ENCODE measurements at regions not wholly inside any gene's neighbourhood (a gene's known extent, or its start where the extent isn't known, plus 50 kb on each side); places are given as distances from the start of the nearest gene placed in this dataset.
"Not testable (repeated sequence)": the region's sequence is repeated elsewhere in the genome, so short reads cannot be mapped to it uniquely, and the experiment has no call there.

- CTCF ChIA-PET = no interaction called here
- Mint-ChIP-seq H3K27me3 (ENCODE audit: low read depth) (no peaks in the 10 kb centered on the region), H3K27ac (no peak overlapping the region), H3K36me3 (ENCODE audit: low read depth) (no peaks in the 10 kb centered on the region), H3K4me3 (no peak overlapping the region), H3K9me3 (ENCODE audit: insufficient read depth) (peaks cover 17% of the 10 kb centered on the region), H3K4me1 (ENCODE audit: low read depth) (no peaks in the 10 kb centered on the region)
- no peak for ATAC-seq
- no peak for DNase-seq
- POLR2A ChIA-PET = no interaction called here
These were observed 795.3 kb upstream of the ADGRB3 start for GRCh38 chr6:67839818-67840217.

- ATAC-seq = no peak
- H3K4me1 Mint-ChIP-seq (ENCODE audit: low read depth) = no peaks in the 10 kb centered on the region
- DNase-seq = no peak
- H3K27me3 Mint-ChIP-seq (ENCODE audit: low read depth) = no peaks in the 10 kb centered on the region
- no peak overlapping the region for H3K4me3 Mint-ChIP-seq
- peaks cover 25% of the 10 kb centered on the region for H3K9me3 Mint-ChIP-seq (ENCODE audit: insufficient read depth)
- H3K27ac Mint-ChIP-seq = no peak overlapping the region
- POLR2A ChIA-PET = no interaction called here
- CTCF ChIA-PET = no interaction called here
- H3K36me3 Mint-ChIP-seq (ENCODE audit: low read depth) = no peaks in the 10 kb centered on the region
These were observed 809.7 kb upstream of the ADGRB3 start for GRCh38 chr6:67825201-67825895.

- H3K4me3 Mint-ChIP-seq = no peak overlapping the region
- no peaks in the 10 kb centered on the region for H3K27me3 Mint-ChIP-seq (ENCODE audit: low read depth)
- H3K27ac Mint-ChIP-seq = no peak overlapping the region
- H3K9me3 Mint-ChIP-seq (ENCODE audit: insufficient read depth) = peaks cover 34% of the 10 kb centered on the region
- H3K36me3 Mint-ChIP-seq (ENCODE audit: low read depth) = no peaks in the 10 kb centered on the region
- no peaks in the 10 kb centered on the region for H3K4me1 Mint-ChIP-seq (ENCODE audit: low read depth)
- ChIA-PET POLR2A (no interaction called here), CTCF (no interaction called here)
- DNase-seq (no peak), ATAC-seq (no peak)
These were observed 816.8 kb upstream of the ADGRB3 start for GRCh38 chr6:67818322-67818721.

- Mint-ChIP-seq H3K27me3 (ENCODE audit: low read depth) (no peaks in the 10 kb centered on the region), H3K36me3 (ENCODE audit: low read depth) (no peaks in the 10 kb centered on the region), H3K4me3 (no peak overlapping the region), H3K4me1 (ENCODE audit: low read depth) (no peaks in the 10 kb centered on the region), H3K9me3 (ENCODE audit: insufficient read depth) (peaks cover 28% of the 10 kb centered on the region), H3K27ac (no peak overlapping the region)
- DNase-seq (no peak), ATAC-seq (no peak)
- POLR2A ChIA-PET = no interaction called here
- CTCF ChIA-PET = no interaction called here
These were observed 819.5 kb upstream of the ADGRB3 start for GRCh38 chr6:67815623-67816022.

- no peaks in the 10 kb centered on the region for H3K27me3 Mint-ChIP-seq (ENCODE audit: low read depth)
These were observed 820.8 kb upstream of the ADGRB3 start for GRCh38 chr6:67814262-67814661.

GRCh38 chr6:67812693-67813092 lies 822.4 kb upstream of the ADGRB3 start:
- POLR2A ChIA-PET = no interaction called here

More at GRCh38 chr6:67814262-67814661, 820.8 kb upstream of the ADGRB3 start:
- H3K4me3 Mint-ChIP-seq = no peak overlapping the region
- no peak overlapping the region for H3K27ac Mint-ChIP-seq
- no peaks in the 10 kb centered on the region for H3K4me1 Mint-ChIP-seq (ENCODE audit: low read depth)
- no peak for DNase-seq
- ATAC-seq = no peak
- POLR2A ChIA-PET = no interaction called here
- H3K9me3 Mint-ChIP-seq (ENCODE audit: insufficient read depth) = peaks cover 22% of the 10 kb centered on the region
- no peaks in the 10 kb centered on the region for H3K36me3 Mint-ChIP-seq (ENCODE audit: low read depth)
- CTCF ChIA-PET = no interaction called here

GRCh38 chr6:67812125-67812524 lies 823.0 kb upstream of the ADGRB3 start:
- Mint-ChIP-seq H3K36me3 (ENCODE audit: low read depth) (no peaks in the 10 kb centered on the region), H3K4me3 (no peak overlapping the region), H3K9me3 (ENCODE audit: insufficient read depth) (peaks cover 28% of the 10 kb centered on the region)

More at GRCh38 chr6:67812693-67813092, 822.4 kb upstream of the ADGRB3 start:
- CTCF ChIA-PET = no interaction called here
- Mint-ChIP-seq H3K4me1 (ENCODE audit: low read depth) (no peaks in the 10 kb centered on the region), H3K4me3 (no peak overlapping the region), H3K9me3 (ENCODE audit: insufficient read depth) (peaks cover 26% of the 10 kb centered on the region), H3K36me3 (ENCODE audit: low read depth) (no peaks in the 10 kb centered on the region), H3K27ac (no peak overlapping the region), H3K27me3 (ENCODE audit: low read depth) (no peaks in the 10 kb centered on the region)
- no peak for ATAC-seq
- DNase-seq = no peak

GRCh38 chr6:67811239-67812037 lies 823.6 kb upstream of the ADGRB3 start:
- H3K4me3 Mint-ChIP-seq = no peak overlapping the region
- DNase-seq (no peak), ATAC-seq (no peak)
- ChIA-PET CTCF (no interaction called here), POLR2A (no interaction called here)
- H3K27me3 Mint-ChIP-seq (ENCODE audit: low read depth) = no peaks in the 10 kb centered on the region
- H3K9me3 Mint-ChIP-seq (ENCODE audit: insufficient read depth) = peaks cover 34% of the 10 kb centered on the region
- H3K27ac Mint-ChIP-seq = no peak overlapping the region
- no peaks in the 10 kb centered on the region for H3K4me1 Mint-ChIP-seq (ENCODE audit: low read depth)
- no peaks in the 10 kb centered on the region for H3K36me3 Mint-ChIP-seq (ENCODE audit: low read depth)

More at GRCh38 chr6:67812125-67812524, 823.0 kb upstream of the ADGRB3 start:
- Mint-ChIP-seq H3K4me1 (ENCODE audit: low read depth) (no peaks in the 10 kb centered on the region), H3K27ac (no peak overlapping the region), H3K27me3 (ENCODE audit: low read depth) (no peaks in the 10 kb centered on the region)
- ChIA-PET CTCF (no interaction called here), POLR2A (no interaction called here)
- no peak for ATAC-seq
- DNase-seq = no peak

GRCh38 chr6:67804808-67805207 lies 830.3 kb upstream of the ADGRB3 start:
- POLR2A ChIA-PET, CTCF ChIA-PET, H3K4me3 Mint-ChIP-seq: not testable (repeated sequence)

GRCh38 chr6:67802771-67803170 lies 832.3 kb upstream of the ADGRB3 start:
- CTCF ChIA-PET = no interaction called here
- ATAC-seq = no peak
- peaks cover 40% of the 10 kb centered on the region for H3K9me3 Mint-ChIP-seq (ENCODE audit: insufficient read depth)

More at GRCh38 chr6:67804808-67805207, 830.3 kb upstream of the ADGRB3 start:
- H3K9me3 Mint-ChIP-seq (ENCODE audit: insufficient read depth) = peaks cover 44% of the 10 kb centered on the region
- not testable (repeated sequence) for DNase-seq; H3K27me3 Mint-ChIP-seq (ENCODE audit: low read depth); ATAC-seq; H3K36me3 Mint-ChIP-seq (ENCODE audit: low read depth); H3K27ac Mint-ChIP-seq; H3K4me1 Mint-ChIP-seq (ENCODE audit: low read depth)

GRCh38 chr6:67792996-67793395 lies 842.1 kb upstream of the ADGRB3 start:
- no peak overlapping the region for H3K27ac Mint-ChIP-seq
- no peaks in the 10 kb centered on the region for H3K27me3 Mint-ChIP-seq (ENCODE audit: low read depth)
- no peaks in the 10 kb centered on the region for H3K4me1 Mint-ChIP-seq (ENCODE audit: low read depth)
- CTCF ChIA-PET = no interaction called here
- H3K4me3 Mint-ChIP-seq = no peak overlapping the region
- no peak for DNase-seq
- no peaks in the 10 kb centered on the region for H3K36me3 Mint-ChIP-seq (ENCODE audit: low read depth)
- POLR2A ChIA-PET = no interaction called here
- peaks cover 10% of the 10 kb centered on the region for H3K9me3 Mint-ChIP-seq (ENCODE audit: insufficient read depth)
- ATAC-seq = no peak

More at GRCh38 chr6:67802771-67803170, 832.3 kb upstream of the ADGRB3 start:
- no peak overlapping the region for H3K4me3 Mint-ChIP-seq
- no peak for DNase-seq
- POLR2A ChIA-PET = no interaction called here
- no peaks in the 10 kb centered on the region for H3K27me3 Mint-ChIP-seq (ENCODE audit: low read depth)
- no peaks in the 10 kb centered on the region for H3K4me1 Mint-ChIP-seq (ENCODE audit: low read depth)
- H3K36me3 Mint-ChIP-seq (ENCODE audit: low read depth) = no peaks in the 10 kb centered on the region
- no peak overlapping the region for H3K27ac Mint-ChIP-seq

GRCh38 chr6:67790569-67790968 lies 844.5 kb upstream of the ADGRB3 start:
- Mint-ChIP-seq H3K4me1 (ENCODE audit: low read depth) (no peaks in the 10 kb centered on the region), H3K4me3 (no peak overlapping the region), H3K27ac (no peak overlapping the region), H3K36me3 (ENCODE audit: low read depth) (no peaks in the 10 kb centered on the region), H3K27me3 (ENCODE audit: low read depth) (no peaks in the 10 kb centered on the region), H3K9me3 (ENCODE audit: insufficient read depth) (peaks cover 7% of the 10 kb centered on the region)
- no peak for ATAC-seq
- POLR2A ChIA-PET = no interaction called here
- CTCF ChIA-PET = no interaction called here
- no peak for DNase-seq
